ENCODE measurements at regions not wholly inside any gene's neighbourhood (a gene's known extent, or its start where the extent isn't known, plus 50 kb on each side); places are given as distances from the start of the nearest gene placed in this dataset.

- H2AFZ ChIP-seq (replicated peaks; ENCODE audit: low read length, poor library complexity): no peak overlapping the region
- H4K20me1 ChIP-seq (ENCODE audit: insufficient read depth, low read length): no peaks in the 10 kb centered on the region
- no TSS peak for BruUV-seq (replicated peaks)
- H2BK120ac ChIP-seq (ENCODE audit: low read depth, low read length): no peak overlapping the region
- no peak for ATAC-seq (ENCODE audit: low read depth)
- H3K4me2 ChIP-seq (ENCODE audit: low read depth, low read length): no peak overlapping the region
- H3K27ac ChIP-seq (ENCODE audit: insufficient read depth, low read length): no peak overlapping the region
- H3K4me1 ChIP-seq (ENCODE audit: control insufficient read depth, insufficient read depth, low read length): peaks cover 5% of the 10 kb centered on the region
- no peak overlapping the region for H3K9ac ChIP-seq (ENCODE audit: low read depth, low read length)
- ChIA-PET CTCF (no interaction called here), POLR2A (ENCODE audit: unreplicated experiment) (no interaction called here)
- H2BK5ac ChIP-seq (ENCODE audit: low read depth, low read length, poor library complexity, severe bottlenecking): no peak overlapping the region
- no peak overlapping the region for H2BK15ac ChIP-seq (ENCODE audit: low read depth, low read length)
- in situ Hi-C loops (cut with MboI; ENCODE audit: low sequenced_read_pairs): no loop called here
- H3K79me1 ChIP-seq (ENCODE audit: low read depth in 1 of 2, low read length in 2 of 2): no peaks in the 10 kb centered on the region
- no peak overlapping the region for H4K91ac ChIP-seq (ENCODE audit: insufficient read depth, low read depth, low read length)
- no peak overlapping the region for H3K23ac ChIP-seq (ENCODE audit: low read depth, low read length)
- H2AK9ac ChIP-seq (replicated peaks; ENCODE audit: low read depth, low read length, poor library complexity): no peak overlapping the region
- H4K5ac ChIP-seq (ENCODE audit: low read depth, low read length): no peak overlapping the region
- intact Hi-C loops (cut with micrococcal nuclease): loop anchor here (10.0 kb wide), 1 partner anchor 61 kb away; no protein-coding TSS in a partner anchor
- H3K4ac ChIP-seq (ENCODE audit: low read depth, low read length): no peak overlapping the region
- no peak overlapping the region for H2AK5ac ChIP-seq (ENCODE audit: low read depth, low read length)
- no peaks in the 10 kb centered on the region for H3K36me3 ChIP-seq (ENCODE audit: control insufficient read depth, insufficient read depth, low read length)
- H3K14ac ChIP-seq (replicated peaks; ENCODE audit: low read depth, low read length): no peak overlapping the region
- no peaks in the 10 kb centered on the region for H3K9me3 ChIP-seq (ENCODE audit: control insufficient read depth, insufficient read depth, low read length)
- H2BK20ac ChIP-seq (ENCODE audit: low read depth, low read length): no peak overlapping the region
- dilution Hi-C loops (cut with HindIII; ENCODE audit: low sequenced_read_pairs, unreplicated experiment): no loop called here
- H3K56ac ChIP-seq (ENCODE audit: extremely low read depth, insufficient read depth, low read length): no peak overlapping the region
- no peaks in the 10 kb centered on the region for H3K9me1 ChIP-seq (ENCODE audit: insufficient read depth, low read length)
- no peak overlapping the region for H3K4me3 ChIP-seq (ENCODE audit: insufficient read depth, low read depth, low read length)
- TF ChIP-seq RCOR1 (IDR thresholded peaks at IDR 0.05; ENCODE audit: insufficient replicate concordance, low read length) (no peak), CEBPB (IDR thresholded peaks at IDR 0.05; ENCODE audit: low read depth, low read length) (no peak), SMC3 (IDR thresholded peaks at IDR 0.05; ENCODE audit: low read depth, low read length) (no peak), RFX5 (IDR thresholded peaks at IDR 0.05; ENCODE audit: low read depth, low read length) (no peak), BHLHE40 (IDR thresholded peaks at IDR 0.05; ENCODE audit: low read depth, low read length) (no peak)
- H3K27me3 ChIP-seq (ENCODE audit: control insufficient read depth, insufficient read depth, low read length): no peaks in the 10 kb centered on the region
- no CpG with 5 or more reads among the region's 1 CpG for WGBS, 2 experiments (ENCODE audit: extremely low coverage in 2 of 2, insufficient read length in 1 of 2)
- H3K18ac ChIP-seq (ENCODE audit: low read depth, low read length): no peak overlapping the region
- H4K8ac ChIP-seq (ENCODE audit: low read depth in 2 of 2, low read length in 2 of 2): no peak overlapping the region
- DNase-seq: no peak
Measured at GRCh38 chr4:107376293-107376692, 340.2 kb upstream of the DKK2 start.
